ENCODE measurements at regions not wholly inside any gene's neighbourhood (a gene's known extent, or its start where the extent isn't known, plus 50 kb on each side); places are given as distances from the start of the nearest gene placed in this dataset.

GRCh38 chr6:74731204-74731603, 474.6 kb downstream of the COL12A1 start:
- no peak for TF ChIP-seq RARB (CRISPR knock-in tag; IDR thresholded peaks at IDR 0.05)
- TF ChIP-seq, protein P1, sequence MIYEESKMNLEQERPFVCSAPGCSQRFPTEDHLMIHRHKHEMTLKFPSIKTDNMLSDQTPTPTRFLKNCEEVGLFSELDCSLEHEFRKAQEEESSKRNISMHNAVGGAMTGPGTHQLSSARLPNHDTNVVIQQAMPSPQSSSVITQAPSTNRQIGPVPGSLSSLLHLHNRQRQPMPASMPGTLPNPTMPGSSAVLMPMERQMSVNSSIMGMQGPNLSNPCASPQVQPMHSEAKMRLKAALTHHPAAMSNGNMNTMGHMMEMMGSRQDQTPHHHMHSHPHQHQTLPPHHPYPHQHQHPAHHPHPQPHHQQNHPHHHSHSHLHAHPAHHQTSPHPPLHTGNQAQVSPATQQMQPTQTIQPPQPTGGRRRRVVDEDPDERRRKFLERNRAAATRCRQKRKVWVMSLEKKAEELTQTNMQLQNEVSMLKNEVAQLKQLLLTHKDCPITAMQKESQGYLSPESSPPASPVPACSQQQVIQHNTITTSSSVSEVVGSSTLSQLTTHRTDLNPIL (CRISPR knock-in tag; IDR thresholded peaks at IDR 0.05; ENCODE audit: low read depth) = no peak
- no peak for TF ChIP-seq PATZ1 (CRISPR knock-in tag; IDR thresholded peaks at IDR 0.05; ENCODE audit: borderline replicate concordance)

Measured in SK-N-SH treated with all-trans-retinoic acid at 6 μM for 48 hours (cell line).